Adrenal gland (tissue), 9 donors: ENCODE measurements at regions not wholly inside any gene's neighbourhood (a gene's known extent, or its start where the extent isn't known, plus 50 kb on each side); places are given as distances from the start of the nearest gene placed in this dataset.

Experiments used
- DNase-seq, 7 donors: peaks; one replicate each; pipeline ENCODE4 v3.0.0-alpha.2; 2019 to 2020
- H3K27ac ChIP-seq, 5 donors: fragments of 200-600 bp; sonication (generic) in 4 of 5; 1 replicate in 3 of 5; 2 replicates in 2 of 5; pipeline versions ENCODE4 v1.5.1 to v1.8.0; 2016 to 2020; ENCODE audit warnings: mild to moderate bottlenecking in 1 of 5
- H3K27me3 ChIP-seq: fragments of 200-600 bp; 2 replicates; pipeline ENCODE4 v1.8.0; 2021
- H3K36me3 ChIP-seq, 2 donors: fragments of 200-600 bp; replicated peaks in 1 of 2; 1 replicate in 1 of 2; 2 replicates in 1 of 2; pipeline versions ENCODE4 v1.5.1 to v1.8.0; 2018 to 2022
- H3K4me1 ChIP-seq, 2 donors: fragments of 200-600 bp; replicated peaks in 1 of 2; 1 replicate in 1 of 2; 2 replicates in 1 of 2; pipeline versions ENCODE4 v1.5.1 to v1.8.0; 2018 to 2021
- H3K4me3 ChIP-seq, 4 donors: fragments of 200-600 bp; sonication (generic) in 3 of 4; one replicate each; pipeline ENCODE4 v1.5.1; 2016 to 2018
- H3K9me3 ChIP-seq, 3 donors: fragments of 200-600 bp; sonication (generic) in 1 of 3; replicated peaks in 1 of 3; 1 replicate in 2 of 3; 2 replicates in 1 of 3; pipeline versions ENCODE4 v1.5.1 to v1.8.0; 2016 to 2021
- CTCF ChIP-seq, 6 experiments: fragments of 450-650 bp in 4 of 6; fragments of 200-600 bp in 2 of 6; sonication (generic) in 1 of 6; IDR thresholded peaks; 1 replicate in 5 of 6; 2 replicates in 1 of 6; pipeline versions ENCODE4 v1.5.1 to v1.8.0; 2016 to 2021; ENCODE audit warnings: antibody characterized with exemption in 6 of 6, mild to moderate bottlenecking in 2 of 6, moderate library complexity in 1 of 6
- POLR2A ChIP-seq, 2 donors: fragments of 450-650 bp; IDR thresholded peaks; one replicate each; pipeline ENCODE4 v1.6.1; 2017; ENCODE audit warnings: antibody characterized with exemption in 2 of 2, mild to moderate bottlenecking in 2 of 2, moderate library complexity in 1 of 2
- WGBS, 4 donors: extraction: QIAGEN DNeasy Blood & Tissue Kit in 2 of 4; methylation state at CpG; one replicate each; pipeline versions ENCODE4 v1.1.5 to v1.1.7; 2013 to 2017; 5-methylcytosine and 5-hydroxymethylcytosine counted together
- intact Hi-C, 2 donors: fragments of 100-400 bp; cut with DNase I; formaldehyde crosslinking; loops; one replicate each; pipeline versions ENCODE4 v1.14.1 to v1.15.0; 2022 to 2023
- small RNA-seq, 2 donors: library from RNA; depleted of rRNA; stranded (forward); fragments of <200 nt; gene quantifications; one replicate each; pipeline ENCODE3, GENCODE V24; 2016
- donor health status: healthy with polysubstance abuse.
- donor health status: Bipolar disorder and iron deficiency.
- donor health status: DM: yes; HTN: yes; CAD: no.
- donor health status: DM: no; HTN: no; CAD: no.
- donor health status: DM: no; HTN: no; CAD: no.

- Histone ChIP-seq H3K36me3 (no peaks in the 10 kb centered on the region), H3K4me3 (no peak overlapping the region), H3K27me3 (peaks cover 8% of the 10 kb centered on the region), H3K9me3 (no peaks in the 10 kb centered on the region), H3K27ac (no peak overlapping the region), H3K4me1 (no peaks in the 10 kb centered on the region)
- no peak for DNase-seq
- intact Hi-C loops = no loop called here
- TF ChIP-seq CTCF (IDR thresholded peaks at IDR 0.05) = no peak
- no peak for TF ChIP-seq POLR2A (IDR thresholded peaks at IDR 0.05)
- 61 to 69% (median 67%) methylated on average over 6 of the region's 6 CpGs for WGBS, 4 donors
Observed at GRCh38 chr3:182740710-182741109, 52.6 kb upstream of the ATP11B start.

GRCh38 chr3:182741214-182741613 lies 52.1 kb upstream of the ATP11B start:
- Histone ChIP-seq H3K27ac (no peak overlapping the region), H3K9me3 (no peaks in the 10 kb centered on the region), H3K36me3 (no peaks in the 10 kb centered on the region), H3K4me3 (no peak overlapping the region), H3K27me3 (peaks cover 8% of the 10 kb centered on the region), H3K4me1 (no peaks in the 10 kb centered on the region)
- intact Hi-C loops = no loop called here
- no peak for DNase-seq
- 91 to 98% (median 95%) methylated on average over 3 of the region's 3 CpGs for WGBS, 4 donors
- TF ChIP-seq CTCF (IDR thresholded peaks at IDR 0.05) = no peak
- no peak for TF ChIP-seq POLR2A (IDR thresholded peaks at IDR 0.05)

Small RNA genes in the stretch of these regions (small RNA-seq; reads per million reads assigned to genes)
- gene RN7SKP265 = 0 reads per million in 2 donors
